Astrocyte (in vitro differentiated cells and primary cell): ENCODE measurements at regions not wholly inside any gene's neighbourhood (a gene's known extent, or its start where the extent isn't known, plus 50 kb on each side); places are given as distances from the start of the nearest gene placed in this dataset.

Source experiments
- EZH2 ChIP-seq: IDR thresholded peaks from 2 replicates; pipeline ENCODE4 v1.6.1; 2012; ENCODE audit warnings: mild to moderate bottlenecking, low read length, inconsistent platforms; ENCODE audit not compliant: insufficient read depth
- TF ChIP-seq, protein P1 (sequence below): IDR thresholded peaks from 2 replicates; pipeline ENCODE4 v1.5.1; 2011; ENCODE audit warnings: low read depth, mild to moderate bottlenecking, inconsistent platforms, low read length, moderate library complexity; ENCODE audit not compliant: insufficient read depth

DNA sequence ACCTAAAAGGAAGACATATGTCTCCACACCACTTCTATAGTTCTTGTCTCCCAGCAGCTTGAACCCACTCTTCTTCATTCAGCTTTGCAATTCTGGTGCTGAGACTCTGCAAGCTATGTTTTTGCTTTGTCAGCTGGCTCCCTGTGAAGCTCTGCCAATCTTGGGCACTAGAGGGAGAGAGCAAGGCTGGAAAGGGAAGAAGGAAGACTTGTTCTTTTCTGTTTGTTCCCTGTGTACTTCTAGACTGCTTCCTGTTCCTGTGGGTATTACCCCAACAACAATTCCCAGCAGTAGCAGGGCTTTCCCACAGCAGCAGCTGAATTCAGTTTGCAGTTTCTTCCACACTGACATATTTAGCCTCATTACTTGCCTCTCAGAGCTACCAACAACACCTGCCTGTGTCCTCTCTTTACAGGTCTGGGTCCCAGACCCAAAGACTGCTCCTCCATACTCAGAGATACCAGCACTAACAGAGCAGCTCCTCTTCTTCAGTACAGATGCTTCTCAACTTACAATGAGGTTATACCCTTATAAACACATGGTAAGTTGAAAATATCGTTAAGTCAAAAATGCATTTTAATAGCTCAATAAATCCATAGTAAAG lies 275.2 kb upstream of the NEGR1 start:
- TF ChIP-seq, protein P1, sequence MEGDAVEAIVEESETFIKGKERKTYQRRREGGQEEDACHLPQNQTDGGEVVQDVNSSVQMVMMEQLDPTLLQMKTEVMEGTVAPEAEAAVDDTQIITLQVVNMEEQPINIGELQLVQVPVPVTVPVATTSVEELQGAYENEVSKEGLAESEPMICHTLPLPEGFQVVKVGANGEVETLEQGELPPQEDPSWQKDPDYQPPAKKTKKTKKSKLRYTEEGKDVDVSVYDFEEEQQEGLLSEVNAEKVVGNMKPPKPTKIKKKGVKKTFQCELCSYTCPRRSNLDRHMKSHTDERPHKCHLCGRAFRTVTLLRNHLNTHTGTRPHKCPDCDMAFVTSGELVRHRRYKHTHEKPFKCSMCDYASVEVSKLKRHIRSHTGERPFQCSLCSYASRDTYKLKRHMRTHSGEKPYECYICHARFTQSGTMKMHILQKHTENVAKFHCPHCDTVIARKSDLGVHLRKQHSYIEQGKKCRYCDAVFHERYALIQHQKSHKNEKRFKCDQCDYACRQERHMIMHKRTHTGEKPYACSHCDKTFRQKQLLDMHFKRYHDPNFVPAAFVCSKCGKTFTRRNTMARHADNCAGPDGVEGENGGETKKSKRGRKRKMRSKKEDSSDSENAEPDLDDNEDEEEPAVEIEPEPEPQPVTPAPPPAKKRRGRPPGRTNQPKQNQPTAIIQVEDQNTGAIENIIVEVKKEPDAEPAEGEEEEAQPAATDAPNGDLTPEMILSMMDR: peak; percentile 21
- no peak for TF ChIP-seq EZH2
